DOHH2 (cell line): ENCODE measurements at regions not wholly inside any gene's neighbourhood (a gene's known extent, or its start where the extent isn't known, plus 50 kb on each side); places are given as distances from the start of the nearest gene placed in this dataset.

Experiments
- H3F3A ChIP-seq: fragments of 200-600 bp; sonication (generic), shearing (Covaris generic); 2 replicates; pipeline ENCODE4 v1.6.0; 2016; ENCODE audit warnings: antibody characterized with exemption, mild to moderate bottlenecking; ENCODE audit not compliant: control insufficient read depth, insufficient read depth
- H3K27ac ChIP-seq: fragments of 200-600 bp; sonication (generic); 2 replicates; pipeline ENCODE4 v1.5.1; 2014; ENCODE audit warnings: low read depth, mild to moderate bottlenecking, low read length, moderate library complexity
- H3K27me3 ChIP-seq: fragments of 200-600 bp; sonication (generic); 2 replicates; pipeline ENCODE4 v1.6.1; 2014; ENCODE audit warnings: mild to moderate bottlenecking, low read length, mixed read lengths; ENCODE audit not compliant: control insufficient read depth
- H3K36me3 ChIP-seq: fragments of 200-600 bp; sonication (generic); 2 replicates; pipeline ENCODE4 v1.6.1; 2014; ENCODE audit warnings: mild to moderate bottlenecking, low read length, moderate library complexity, mixed read lengths; ENCODE audit not compliant: control insufficient read depth
- H3K4me1 ChIP-seq: fragments of 200-600 bp; sonication (generic); 2 replicates; pipeline ENCODE4 v1.6.1; 2014; ENCODE audit warnings: mild to moderate bottlenecking, low read length, mixed read lengths; ENCODE audit not compliant: control insufficient read depth
- H3K4me2 ChIP-seq: fragments of 200-600 bp; sonication (generic); 2 replicates; pipeline ENCODE4 v1.6.0; 2014; ENCODE audit warnings: mild to moderate bottlenecking, low read length, moderate library complexity
- H3K4me3 ChIP-seq: fragments of 200-600 bp; sonication (generic); 2 replicates; pipeline ENCODE4 v1.5.1; 2014; ENCODE audit warnings: mild to moderate bottlenecking, low read length, mixed read lengths
- H3K79me2 ChIP-seq: fragments of 200-600 bp; sonication (generic); 2 replicates; pipeline ENCODE4 v1.6.1; 2014; ENCODE audit warnings: mild to moderate bottlenecking, low read length, mixed read lengths; ENCODE audit not compliant: control insufficient read depth
- H3K9me2 ChIP-seq: fragments of 200-600 bp; sonication (generic); replicated peaks from 2 replicates; pipeline ENCODE4 v1.6.1; 2014; ENCODE audit warnings: mild to moderate bottlenecking, low read length, mixed read lengths; ENCODE audit not compliant: control insufficient read depth
- H3K9me3 ChIP-seq: fragments of 200-600 bp; sonication (generic); 2 replicates; pipeline ENCODE4 v1.6.1; 2014; ENCODE audit warnings: antibody characterized with exemption, low read length, mixed read lengths; ENCODE audit not compliant: control insufficient read depth, insufficient read depth
- H4K20me1 ChIP-seq: fragments of 200-600 bp; sonication (generic); 2 replicates; pipeline ENCODE4 v1.6.0; 2014; ENCODE audit warnings: low read depth, mild to moderate bottlenecking, antibody characterized with exemption, low read length, moderate library complexity; ENCODE audit not compliant: control insufficient read depth, insufficient read depth
- EZH2phosphoT487 ChIP-seq: fragments of 200-600 bp; sonication (generic); IDR thresholded peaks from 2 replicates; pipeline ENCODE4 v1.6.1; 2017; ENCODE audit warnings: borderline replicate concordance, mild to moderate bottlenecking, antibody characterized with exemption, low read length, moderate library complexity, mixed read lengths
- TF ChIP-seq, protein P1 (sequence below): fragments of 200-600 bp; sonication (generic); IDR thresholded peaks from one replicate; pipeline ENCODE4 v1.5.1; 2014; ENCODE audit warnings: antibody characterized with exemption, mild to moderate bottlenecking, low read depth, low read length; ENCODE audit not compliant: poor library complexity, severe bottlenecking

DNA sequence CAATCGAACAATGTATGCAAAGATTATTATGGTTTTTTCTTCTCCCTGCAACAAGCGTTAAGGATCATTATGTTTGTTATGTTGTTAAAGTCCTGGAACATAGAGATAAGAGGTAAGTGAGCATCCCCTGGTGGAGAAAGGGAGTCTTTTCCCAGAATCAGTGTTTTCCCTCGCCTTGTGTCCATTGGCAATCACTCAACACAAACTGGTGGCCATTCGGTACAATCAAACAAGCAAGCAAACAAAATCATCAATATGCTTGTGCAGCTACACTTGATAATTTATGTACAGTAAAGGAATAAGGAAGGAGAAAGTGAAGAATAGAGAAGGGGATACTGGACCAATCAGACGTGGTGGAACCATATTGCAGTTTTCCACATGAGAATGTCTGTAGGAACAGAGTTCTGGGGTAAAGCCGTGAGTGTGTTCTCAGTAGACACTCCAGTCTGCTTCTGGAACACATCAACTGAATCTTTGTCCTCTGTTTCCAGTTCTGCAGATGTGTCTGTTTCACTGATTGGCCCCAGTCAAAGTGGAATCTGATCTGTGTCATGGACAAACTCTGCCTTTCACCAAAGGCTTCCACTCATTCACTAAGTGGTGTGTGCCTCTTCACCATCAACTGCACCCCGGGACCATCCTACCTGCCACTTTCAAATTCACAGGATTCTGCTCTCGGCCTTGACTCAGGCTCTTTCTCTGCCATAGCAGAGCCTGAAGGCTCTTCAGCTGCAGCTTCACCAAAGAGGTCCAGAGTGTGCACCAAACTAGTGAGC lies 169.5 kb downstream of the AHSP start:
- H3K27me3 ChIP-seq: no peaks in the 10 kb centered on the region
- H3K4me2 ChIP-seq: no peak overlapping the region
- no peak overlapping the region for H3K27ac ChIP-seq
- H3K36me3 ChIP-seq: no peaks in the 10 kb centered on the region; the same call in 1 of the 2 replicates
- H3K4me3 ChIP-seq: no peak overlapping the region
- H3K9me2 ChIP-seq: no peaks in the 10 kb centered on the region
- 0 out of 2 replicates have a peak, but pooled peaks cover 5% of the 10 kb centered on the region for H4K20me1 ChIP-seq
- peaks cover 17% of the 10 kb centered on the region for H3K79me2 ChIP-seq
- no peaks in the 10 kb centered on the region for H3F3A ChIP-seq
- no peaks in the 10 kb centered on the region for H3K9me3 ChIP-seq
- TF ChIP-seq, protein P1, sequence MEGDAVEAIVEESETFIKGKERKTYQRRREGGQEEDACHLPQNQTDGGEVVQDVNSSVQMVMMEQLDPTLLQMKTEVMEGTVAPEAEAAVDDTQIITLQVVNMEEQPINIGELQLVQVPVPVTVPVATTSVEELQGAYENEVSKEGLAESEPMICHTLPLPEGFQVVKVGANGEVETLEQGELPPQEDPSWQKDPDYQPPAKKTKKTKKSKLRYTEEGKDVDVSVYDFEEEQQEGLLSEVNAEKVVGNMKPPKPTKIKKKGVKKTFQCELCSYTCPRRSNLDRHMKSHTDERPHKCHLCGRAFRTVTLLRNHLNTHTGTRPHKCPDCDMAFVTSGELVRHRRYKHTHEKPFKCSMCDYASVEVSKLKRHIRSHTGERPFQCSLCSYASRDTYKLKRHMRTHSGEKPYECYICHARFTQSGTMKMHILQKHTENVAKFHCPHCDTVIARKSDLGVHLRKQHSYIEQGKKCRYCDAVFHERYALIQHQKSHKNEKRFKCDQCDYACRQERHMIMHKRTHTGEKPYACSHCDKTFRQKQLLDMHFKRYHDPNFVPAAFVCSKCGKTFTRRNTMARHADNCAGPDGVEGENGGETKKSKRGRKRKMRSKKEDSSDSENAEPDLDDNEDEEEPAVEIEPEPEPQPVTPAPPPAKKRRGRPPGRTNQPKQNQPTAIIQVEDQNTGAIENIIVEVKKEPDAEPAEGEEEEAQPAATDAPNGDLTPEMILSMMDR: peak; percentile 64
- no peak for TF ChIP-seq EZH2phosphoT487
- H3K4me1 ChIP-seq: peaks cover 26% of the 10 kb centered on the region

DNA sequence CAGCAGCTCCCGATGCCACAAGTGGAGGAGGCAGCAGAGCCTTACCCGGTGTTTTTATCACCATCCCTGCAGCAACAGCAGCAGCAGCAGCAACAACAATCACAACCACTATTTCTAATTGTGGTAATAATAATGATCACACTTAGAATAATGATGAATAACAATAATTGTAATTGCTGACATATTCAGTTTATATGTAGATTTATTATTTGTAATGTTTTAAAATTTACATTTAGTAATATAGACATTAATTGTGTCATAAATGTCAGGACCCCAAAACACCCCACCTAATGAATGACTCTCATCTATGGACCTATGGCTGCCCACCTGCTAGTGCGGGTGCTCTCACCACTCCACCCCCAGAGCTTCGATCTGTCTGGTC lies 170.0 kb downstream of the AHSP start:
- Histone ChIP-seq H3K36me3 (peaks cover 4% of the 10 kb centered on the region), H3K27ac (no peak overlapping the region), H3K4me2 (no peak overlapping the region), H3K9me3 (no peaks in the 10 kb centered on the region), H3K27me3 (no peaks in the 10 kb centered on the region), H3F3A (no peaks in the 10 kb centered on the region), H3K4me3 (no peak overlapping the region), H3K9me2 (no peaks in the 10 kb centered on the region), H3K4me1 (peaks cover 26% of the 10 kb centered on the region), H4K20me1 (0 out of 2 replicates have a peak, but pooled peaks cover 5% of the 10 kb centered on the region), H3K79me2 (peaks cover 23% of the 10 kb centered on the region)
- no peak for TF ChIP-seq EZH2phosphoT487
- TF ChIP-seq, protein P1: no peak

DNA sequence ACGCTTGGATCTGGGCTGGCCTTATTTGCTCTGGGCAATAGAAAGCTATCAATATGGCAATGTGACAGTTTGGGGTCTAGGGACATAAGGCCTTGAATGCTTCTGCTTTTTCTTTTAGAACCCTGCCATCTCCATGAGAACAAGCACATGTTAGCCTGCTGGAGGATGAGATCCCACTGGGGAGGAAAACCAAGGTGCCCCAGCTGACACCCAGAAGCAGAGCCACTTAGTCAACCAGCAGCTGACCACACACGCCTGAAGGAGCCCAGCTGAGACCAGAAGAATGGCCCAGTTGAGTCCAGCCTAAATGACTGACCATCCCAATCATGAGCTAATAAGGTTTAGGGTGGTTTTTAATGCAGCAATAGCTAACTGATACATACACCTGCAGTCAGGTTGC lies 171.2 kb downstream of the AHSP start:
- Histone ChIP-seq H3K4me1 (peaks cover 26% of the 10 kb centered on the region), H3K4me3 (no peak overlapping the region), H3K36me3 (peaks cover 16% of the 10 kb centered on the region), H4K20me1 (0 out of 2 replicates have a peak, but pooled peaks cover 5% of the 10 kb centered on the region), H3K4me2 (no peak overlapping the region), H3K27ac (no peak overlapping the region), H3K27me3 (no peaks in the 10 kb centered on the region), H3K79me2 (peaks cover 25% of the 10 kb centered on the region), H3K9me2 (no peaks in the 10 kb centered on the region), H3F3A (no peaks in the 10 kb centered on the region), H3K9me3 (no peaks in the 10 kb centered on the region)
- no peak for TF ChIP-seq EZH2phosphoT487
- TF ChIP-seq, protein P1: no peak
